PC-3 (cell line): ENCODE measurements at regions not wholly inside any gene's neighbourhood (a gene's known extent, or its start where the extent isn't known, plus 50 kb on each side); places are given as distances from the start of the nearest gene placed in this dataset.

Experiments used
- EZH2 ChIP-seq: fragments of 300-600 bp; sonication (generic); IDR thresholded peaks from one replicate; pipeline ENCODE4 v1.6.1; 2017; ENCODE audit warnings: antibody characterized with exemption, mild to moderate bottlenecking, low read length; ENCODE audit not compliant: unreplicated experiment
- EZH2phosphoT487 ChIP-seq: fragments of 300-600 bp; sonication (generic); IDR thresholded peaks from 2 replicates; pipeline ENCODE4 v1.6.1; 2018; ENCODE audit warnings: mild to moderate bottlenecking, antibody characterized with exemption, low read length, borderline replicate concordance
- TF ChIP-seq, protein P1 (sequence below): fragments of 300-600 bp; sonication (generic); conservative IDR thresholded peaks from 2 replicates; pipeline ENCODE4 v1.5.1; 2017; ENCODE audit warnings: antibody characterized with exemption, low read depth, mild to moderate bottlenecking, low read length

DNA sequence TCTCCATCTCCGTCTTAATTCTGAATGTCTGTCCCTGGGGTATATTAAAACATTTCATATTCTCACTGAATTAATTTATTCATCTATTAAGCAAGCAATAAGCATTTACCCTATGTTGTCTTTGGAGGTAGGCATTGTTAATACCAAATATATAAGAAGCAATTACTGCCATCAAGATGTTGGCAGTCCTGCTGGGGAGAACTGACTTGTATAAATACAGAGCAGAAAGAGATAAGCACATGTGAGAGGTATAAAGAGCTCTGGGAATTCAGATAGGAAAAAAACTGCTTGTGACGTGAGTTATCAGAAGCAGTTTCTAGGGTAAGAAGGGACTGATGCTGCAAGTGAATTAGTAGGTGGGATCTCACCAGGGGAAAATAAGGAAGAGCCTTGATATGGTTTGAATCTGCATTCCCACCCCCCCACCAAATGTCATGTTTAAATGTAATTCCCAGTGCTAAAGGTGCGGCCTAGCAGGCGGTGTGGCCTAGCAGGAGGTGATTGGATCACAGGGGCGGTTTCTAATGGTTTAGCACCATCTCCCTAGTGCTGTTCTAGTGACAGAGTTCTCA, 286.8 kb downstream of the RAD51AP2 start:
- TF ChIP-seq, protein P1, sequence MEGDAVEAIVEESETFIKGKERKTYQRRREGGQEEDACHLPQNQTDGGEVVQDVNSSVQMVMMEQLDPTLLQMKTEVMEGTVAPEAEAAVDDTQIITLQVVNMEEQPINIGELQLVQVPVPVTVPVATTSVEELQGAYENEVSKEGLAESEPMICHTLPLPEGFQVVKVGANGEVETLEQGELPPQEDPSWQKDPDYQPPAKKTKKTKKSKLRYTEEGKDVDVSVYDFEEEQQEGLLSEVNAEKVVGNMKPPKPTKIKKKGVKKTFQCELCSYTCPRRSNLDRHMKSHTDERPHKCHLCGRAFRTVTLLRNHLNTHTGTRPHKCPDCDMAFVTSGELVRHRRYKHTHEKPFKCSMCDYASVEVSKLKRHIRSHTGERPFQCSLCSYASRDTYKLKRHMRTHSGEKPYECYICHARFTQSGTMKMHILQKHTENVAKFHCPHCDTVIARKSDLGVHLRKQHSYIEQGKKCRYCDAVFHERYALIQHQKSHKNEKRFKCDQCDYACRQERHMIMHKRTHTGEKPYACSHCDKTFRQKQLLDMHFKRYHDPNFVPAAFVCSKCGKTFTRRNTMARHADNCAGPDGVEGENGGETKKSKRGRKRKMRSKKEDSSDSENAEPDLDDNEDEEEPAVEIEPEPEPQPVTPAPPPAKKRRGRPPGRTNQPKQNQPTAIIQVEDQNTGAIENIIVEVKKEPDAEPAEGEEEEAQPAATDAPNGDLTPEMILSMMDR = no peak
- TF ChIP-seq EZH2phosphoT487 (no peak), EZH2 (no peak)
